GM13976 (cell line): ENCODE measurements at regions not wholly inside any gene's neighbourhood (a gene's known extent, or its start where the extent isn't known, plus 50 kb on each side); places are given as distances from the start of the nearest gene placed in this dataset.

Experiments
- DNase-seq: peaks from one replicate; pipeline ENCODE4 v3.0.0; 2012; ENCODE audit warnings: low spot score
- CTCF ChIP-seq: IDR thresholded peaks from 2 replicates; pipeline ENCODE4 v1.5.1; 2012; ENCODE audit warnings: borderline replicate concordance, mild to moderate bottlenecking; ENCODE audit not compliant: insufficient read depth; ENCODE audit errors: extremely low read depth, missing control alignments, control extremely low read depth
- in situ Hi-C: fragments of 300-500 bp; cut with MboI; formaldehyde crosslinking; loops from one replicate; pipeline ENCODE4 v1.12.0; 2022; ENCODE audit warnings: low sequenced_read_pairs, mixed read lengths, inconsistent platforms; ENCODE audit not compliant: unreplicated experiment

GRCh38 chr15:62802612-62803011 is 239.9 kb upstream of the TPM1 start:
- in situ Hi-C loops: no loop called here
- DNase-seq: no peak
- no peak for TF ChIP-seq CTCF

GRCh38 chr15:62803856-62804400 is 238.6 kb upstream of the TPM1 start:
- no peak for TF ChIP-seq CTCF
- in situ Hi-C loops: no loop called here
- DNase-seq: no peak

- DNase-seq: no peak
- no peak for TF ChIP-seq CTCF
- in situ Hi-C loops: no loop called here
Observed at GRCh38 chr15:62805502-62805901, 237.0 kb upstream of the TPM1 start.

GRCh38 chr15:62807539-62808130 is 234.9 kb upstream of the TPM1 start:
- in situ Hi-C loops: no loop called here
- TF ChIP-seq CTCF: no peak
- DNase-seq: no peak

GRCh38 chr15:62809115-62809967 is 233.2 kb upstream of the TPM1 start:
- TF ChIP-seq CTCF: no peak
- in situ Hi-C loops: no loop called here
- DNase-seq: no peak

- in situ Hi-C loops: no loop called here
- no peak for TF ChIP-seq CTCF
- DNase-seq: no peak
Observed at GRCh38 chr15:62809968-62810260, 232.6 kb upstream of the TPM1 start.
